ENCODE measurements at regions not wholly inside any gene's neighbourhood (a gene's known extent, or its start where the extent isn't known, plus 50 kb on each side); places are given as distances from the start of the nearest gene placed in this dataset.

DNA sequence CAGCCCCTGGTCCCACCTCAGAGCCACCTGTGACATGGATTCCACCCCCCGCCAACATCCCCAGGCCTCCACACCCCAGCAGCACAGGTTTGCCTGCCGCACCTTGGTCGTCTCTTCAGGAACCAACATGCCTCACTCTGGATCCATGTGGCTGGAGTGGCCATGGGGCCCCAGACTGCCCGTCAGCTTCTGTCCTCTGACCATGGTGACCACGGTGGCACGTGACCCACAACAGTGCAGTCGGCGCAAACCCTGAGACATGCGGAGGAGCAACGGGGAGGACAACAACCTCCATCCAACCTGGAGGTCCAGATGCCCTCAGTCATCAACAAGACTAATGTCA, 85.6 kb downstream of the ANKRD60 start:
- H3K4me1 Mint-ChIP-seq, result no peaks in the 10 kb centered on the region
- peak overlapping the region in 1 of 2 donors; percentile 27 for H3K27ac Mint-ChIP-seq
- DNase-seq (no peak), ATAC-seq (no peak)
- H3K27me3 Mint-ChIP-seq, result peaks cover 62% of the 10 kb centered on the region
- H3K4me3 Mint-ChIP-seq, result no peak overlapping the region
- no peaks in the 10 kb centered on the region for H3K9me3 Mint-ChIP-seq

DNA sequence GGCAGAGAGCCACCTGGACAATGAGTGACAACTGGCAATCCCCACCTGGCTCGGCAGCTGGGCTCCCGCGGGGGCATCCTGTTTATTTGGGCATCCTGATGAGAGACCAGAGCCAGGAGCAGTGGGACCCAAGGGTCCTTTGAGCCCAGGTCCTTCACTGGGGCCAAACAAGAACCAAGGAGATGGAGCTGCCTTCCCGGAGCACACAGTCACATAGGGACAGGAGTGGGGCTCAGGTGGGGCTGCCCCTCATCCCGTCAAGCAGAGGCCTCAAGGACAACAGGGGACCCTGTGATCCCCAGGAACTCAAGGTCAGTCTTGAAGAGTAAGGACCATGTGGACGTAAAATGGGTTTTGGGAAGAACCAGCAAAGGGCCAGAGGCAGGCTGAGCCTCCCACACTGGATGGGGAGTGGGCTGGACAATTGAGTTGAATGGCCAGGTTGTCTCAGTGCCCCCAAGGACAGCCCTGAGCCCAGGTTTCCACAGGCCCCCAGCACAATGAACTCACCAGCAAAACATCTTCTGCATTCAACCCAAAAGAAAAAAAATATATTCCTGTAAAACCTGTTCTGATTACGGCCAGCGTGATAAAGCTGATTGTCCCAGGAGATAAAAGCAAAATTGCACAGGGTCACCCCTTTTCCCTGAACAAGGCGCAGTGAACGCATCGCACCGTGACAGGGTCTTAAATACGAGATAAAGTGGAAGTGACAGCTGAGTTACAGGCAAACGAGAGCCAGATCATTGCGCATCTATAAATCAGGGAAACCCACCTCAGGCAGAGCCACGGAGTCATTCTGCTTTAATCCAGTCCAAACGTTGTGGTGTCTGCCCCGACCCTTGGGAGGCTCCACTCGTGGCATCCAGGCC, 86.2 kb downstream of the ANKRD60 start:
- ATAC-seq (no peak), DNase-seq (no peak)
- H3K4me3 Mint-ChIP-seq, result no peak overlapping the region
- peak overlapping the region in 1 of 2 donors; percentile 27 for H3K27ac Mint-ChIP-seq
- H3K4me1 Mint-ChIP-seq, result no peaks in the 10 kb centered on the region
- H3K9me3 Mint-ChIP-seq, result no peaks in the 10 kb centered on the region
- peaks cover 62% of the 10 kb centered on the region for H3K27me3 Mint-ChIP-seq

- no peak overlapping the region for H3K4me3 Mint-ChIP-seq
- DNase-seq, result no peak
- H3K9me3 Mint-ChIP-seq, result no peaks in the 10 kb centered on the region
- no peak for ATAC-seq
- H3K27me3 Mint-ChIP-seq, result peaks cover 60% of the 10 kb centered on the region
- no peaks in the 10 kb centered on the region for H3K4me1 Mint-ChIP-seq
- H3K27ac Mint-ChIP-seq, result no peak overlapping the region
Measured at GRCh38 chr20:58141496-58141895, 87.0 kb downstream of the ANKRD60 start.

DNA sequence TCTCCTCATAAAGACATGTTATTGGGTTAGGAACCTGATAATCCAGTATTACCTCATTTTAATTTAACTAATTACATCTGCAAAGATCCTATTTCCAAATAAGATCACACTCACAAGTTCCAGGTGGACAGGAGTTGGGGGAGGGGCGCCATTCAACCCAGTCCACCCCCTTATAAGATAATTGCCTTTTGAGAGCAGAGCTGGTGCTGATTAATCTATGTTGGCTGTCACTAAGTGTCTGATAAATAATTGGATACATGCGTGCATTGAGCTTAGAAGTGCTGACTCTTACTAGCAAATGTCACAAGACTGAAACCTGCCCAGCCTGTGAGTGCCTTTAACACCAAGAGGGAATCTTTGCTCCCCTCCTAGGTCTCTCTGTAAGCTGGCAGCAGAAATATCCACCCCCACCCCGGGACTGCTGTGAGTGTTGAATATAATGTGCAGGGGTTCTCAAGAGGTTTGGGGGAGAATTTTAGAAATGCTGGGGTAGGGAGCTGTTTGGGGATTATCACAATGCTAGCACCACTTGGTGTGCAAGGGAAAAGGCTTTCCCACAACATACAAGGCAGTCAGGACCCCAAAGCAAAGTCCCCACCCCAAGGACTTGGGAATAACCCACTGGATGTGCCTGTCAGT, 87.5 kb downstream of the ANKRD60 start:
- Mint-ChIP-seq H3K9me3 (no peaks in the 10 kb centered on the region), H3K4me3 (no peak overlapping the region), H3K27me3 (peaks cover 57% of the 10 kb centered on the region), H3K4me1 (no peaks in the 10 kb centered on the region), H3K27ac (no peak overlapping the region)
- DNase-seq (no peak), ATAC-seq (no peak)

DNA sequence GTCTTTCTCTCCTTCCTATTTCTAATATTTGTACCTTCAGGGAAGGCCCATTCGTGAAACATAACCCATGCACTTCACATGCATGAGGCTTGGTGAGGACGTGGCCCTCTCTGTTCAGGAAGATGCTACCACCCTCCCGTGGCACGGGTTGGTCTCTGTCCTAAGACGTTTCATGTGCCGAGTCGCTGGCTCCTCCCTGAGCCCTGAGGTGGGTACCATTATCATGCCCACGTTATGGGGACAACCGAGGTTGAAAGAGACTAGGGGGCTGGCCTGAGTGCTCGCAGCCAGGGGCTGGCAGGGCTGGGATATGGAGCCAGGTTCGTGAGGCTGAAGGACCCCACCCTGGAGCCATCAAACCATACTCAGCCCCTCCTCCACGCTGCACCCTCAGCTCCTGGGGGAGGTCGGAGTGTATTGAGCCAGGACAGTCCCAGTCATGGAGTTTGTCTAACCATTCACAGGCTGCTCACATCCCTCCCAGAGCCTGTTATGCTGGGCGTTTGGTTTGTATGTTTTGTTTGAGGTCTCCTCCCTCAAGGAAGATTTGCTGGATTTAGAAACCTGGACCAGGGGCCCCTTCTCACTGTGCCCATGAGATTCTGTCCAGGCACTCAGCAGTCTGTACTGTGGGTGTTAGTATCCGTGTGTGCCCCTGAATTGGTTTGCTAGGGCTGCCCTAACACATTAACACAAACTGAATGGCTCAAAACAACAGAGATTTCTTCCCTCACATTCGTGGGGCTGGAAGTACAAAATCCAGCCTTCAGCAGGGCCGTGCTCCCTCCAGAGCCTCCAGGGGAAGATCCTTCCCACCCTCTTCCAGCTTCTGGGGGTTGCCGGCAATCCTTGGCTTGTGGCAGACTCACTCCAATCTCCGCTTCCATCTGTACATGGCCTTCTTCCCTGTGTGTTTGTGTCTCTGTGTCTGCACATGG, 88.3 kb downstream of the ANKRD60 start:
- DNase-seq (no peak), ATAC-seq (no peak)
- no peaks in the 10 kb centered on the region for H3K9me3 Mint-ChIP-seq
- peaks cover 57% of the 10 kb centered on the region for H3K27me3 Mint-ChIP-seq
- H3K4me1 Mint-ChIP-seq, result peaks cover 6% of the 10 kb centered on the region
- H3K27ac Mint-ChIP-seq, result no peak overlapping the region
- H3K4me3 Mint-ChIP-seq, result no peak overlapping the region

GRCh38 chr20:58138395-58138794, 90.1 kb downstream of the ANKRD60 start:
- H3K4me3 Mint-ChIP-seq, result no peak overlapping the region
- peaks cover 11% of the 10 kb centered on the region for H3K4me1 Mint-ChIP-seq
- H3K9me3 Mint-ChIP-seq, result no peaks in the 10 kb centered on the region
- peaks cover 71% of the 10 kb centered on the region for H3K27me3 Mint-ChIP-seq
- H3K27ac Mint-ChIP-seq, result no peak overlapping the region
- ATAC-seq (no peak), DNase-seq (no peak)

GRCh38 chr20:58137651-58138265, 90.7 kb downstream of the ANKRD60 start:
- no peak for ATAC-seq
- no peak overlapping the region for H3K27ac Mint-ChIP-seq
- H3K4me3 Mint-ChIP-seq, result no peak overlapping the region
- DNase-seq, result no peak
- H3K4me1 Mint-ChIP-seq, result peaks cover 11% of the 10 kb centered on the region
- H3K9me3 Mint-ChIP-seq, result no peaks in the 10 kb centered on the region
- peaks cover 77% of the 10 kb centered on the region for H3K27me3 Mint-ChIP-seq

DNA sequence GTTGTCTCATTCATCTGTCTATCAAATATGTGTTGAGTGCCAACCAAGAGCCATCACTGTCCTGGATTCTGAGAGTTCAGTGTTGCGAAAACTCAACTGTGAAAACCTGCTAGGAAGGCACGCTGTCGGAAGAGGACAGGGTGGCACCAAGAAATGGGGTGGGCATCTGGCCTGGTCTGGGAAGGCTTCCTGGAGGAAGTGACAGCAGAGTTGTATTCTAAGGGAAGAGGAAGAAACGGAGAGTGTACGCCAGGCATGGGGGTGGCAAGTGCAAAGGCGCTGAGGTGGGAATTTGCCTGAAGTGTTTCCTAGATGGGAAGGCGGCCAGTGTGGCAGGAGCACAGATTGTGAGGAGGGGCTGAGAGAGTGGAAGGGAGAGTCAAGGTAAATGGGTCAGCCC, 91.2 kb downstream of the ANKRD60 start:
- peaks cover 82% of the 10 kb centered on the region for H3K27me3 Mint-ChIP-seq
- no peak overlapping the region for H3K4me3 Mint-ChIP-seq
- no peak overlapping the region for H3K27ac Mint-ChIP-seq
- DNase-seq, result no peak
- peaks cover 11% of the 10 kb centered on the region for H3K4me1 Mint-ChIP-seq
- no peak for ATAC-seq
- H3K9me3 Mint-ChIP-seq, result no peaks in the 10 kb centered on the region

GRCh38 chr20:58136149-58136484, 92.3 kb downstream of the ANKRD60 start:
- peaks cover 21% of the 10 kb centered on the region for H3K4me1 Mint-ChIP-seq
- no peak overlapping the region for H3K27ac Mint-ChIP-seq
- ATAC-seq, result no peak
- no peaks in the 10 kb centered on the region for H3K9me3 Mint-ChIP-seq
- H3K27me3 Mint-ChIP-seq, result peaks cover 87% of the 10 kb centered on the region
- DNase-seq, result no peak
- no peak overlapping the region for H3K4me3 Mint-ChIP-seq

- ATAC-seq (no peak), DNase-seq (no peak)
- H3K4me3 Mint-ChIP-seq, result no peak overlapping the region
- peaks cover 26% of the 10 kb centered on the region for H3K4me1 Mint-ChIP-seq
- H3K27ac Mint-ChIP-seq, result no peak overlapping the region
- H3K9me3 Mint-ChIP-seq, result no peaks in the 10 kb centered on the region
- H3K27me3 Mint-ChIP-seq, result peaks cover 88% of the 10 kb centered on the region
Measured at GRCh38 chr20:58135441-58136148, 92.9 kb downstream of the ANKRD60 start.

- H3K9me3 Mint-ChIP-seq, result no peaks in the 10 kb centered on the region
- ATAC-seq, result no peak
- no peak overlapping the region for H3K4me3 Mint-ChIP-seq
- H3K4me1 Mint-ChIP-seq, result peaks cover 28% of the 10 kb centered on the region
- DNase-seq, result no peak
- H3K27ac Mint-ChIP-seq, result no peak overlapping the region
- H3K27me3 Mint-ChIP-seq, result peaks cover 92% of the 10 kb centered on the region
Measured at GRCh38 chr20:58133020-58133808, 95.2 kb downstream of the ANKRD60 start.

GRCh38 chr20:58131551-58132142, 96.8 kb downstream of the ANKRD60 start:
- Mint-ChIP-seq H3K9me3 (no peaks in the 10 kb centered on the region), H3K27ac (no peak overlapping the region), H3K27me3 (peaks cover 92% of the 10 kb centered on the region), H3K4me1 (peaks cover 34% of the 10 kb centered on the region), H3K4me3 (no peak overlapping the region)
- DNase-seq, result no peak
- no peak for ATAC-seq

DNA sequence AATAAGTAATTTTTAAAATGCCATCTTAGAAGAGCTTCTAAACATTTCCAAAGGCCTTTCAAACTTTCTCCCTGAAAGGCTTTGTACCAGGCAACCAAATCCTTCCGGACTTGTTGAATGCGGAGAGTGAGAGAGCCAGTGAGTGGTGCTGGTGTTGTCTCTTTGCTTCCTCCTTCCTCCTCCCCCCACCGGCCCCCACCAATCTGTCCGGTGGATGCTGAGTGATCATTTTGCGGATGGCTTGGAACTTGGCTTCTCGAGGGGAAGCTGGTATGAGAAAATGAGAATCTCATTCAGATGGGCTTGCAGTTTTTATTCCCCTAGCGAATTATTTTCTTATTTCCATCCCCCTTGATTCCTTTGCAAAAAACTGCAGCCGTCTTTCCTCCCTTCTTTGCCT, 97.3 kb downstream of the ANKRD60 start:
- Mint-ChIP-seq H3K27ac (peak overlapping the region in 1 of 2 donors; percentile 65), H3K9me3 (no peaks in the 10 kb centered on the region), H3K27me3 (peaks cover 92% of the 10 kb centered on the region), H3K4me3 (no peak overlapping the region), H3K4me1 (peaks cover 34% of the 10 kb centered on the region)
- ATAC-seq (no peak), DNase-seq (no peak)

GRCh38 chr20:58130581-58130980, 97.9 kb downstream of the ANKRD60 start:
- Mint-ChIP-seq H3K4me3 (no peak overlapping the region), H3K27me3 (peaks cover 87% of the 10 kb centered on the region), H3K27ac (no peak overlapping the region), H3K4me1 (peaks cover 33% of the 10 kb centered on the region), H3K9me3 (peaks cover 3 to 4% of the 10 kb centered on the region in 2 donors)
- ATAC-seq (no peak), DNase-seq (no peak)

All from stimulated activated naive CD8-positive, alpha-beta T cell treated with anti-CD3 and anti-CD28 coated beads, Interleukin-15, amount 100 ng/mL, for 72 hours (primary cell).